ENCODE measurements at regions not wholly inside any gene's neighbourhood (a gene's known extent, or its start where the extent isn't known, plus 50 kb on each side); places are given as distances from the start of the nearest gene placed in this dataset.

GRCh38 chr14:49427117-49427516 lies 159.1 kb downstream of the RPS29 start (continued):
- TF ChIP-seq REST (IDR thresholded peaks at IDR 0.05) (no peak), RXRA (IDR thresholded peaks at IDR 0.05) (no peak), RAD21 (IDR thresholded peaks at IDR 0.05) (no peak), MAX (IDR thresholded peaks at IDR 0.05) (no peak)

GRCh38 chr14:49425921-49426320 lies 160.3 kb downstream of the RPS29 start:
- TF ChIP-seq GABPA (IDR thresholded peaks at IDR 0.05 in 1 of 2, conservative IDR thresholded peaks at IDR 0.05 in 1 of 2), result no peak
- no peak for TF ChIP-seq EGR1 (IDR thresholded peaks at IDR 0.05; ENCODE audit: low read depth in 2 of 2)
- no peak for TF ChIP-seq NR2F2 (IDR thresholded peaks at IDR 0.05)
- TF ChIP-seq MAX (IDR thresholded peaks at IDR 0.05), result no peak
- no peak for TF ChIP-seq YY1 (IDR thresholded peaks at IDR 0.05)
- Histone ChIP-seq H3K27ac (ENCODE audit: low read depth in 1 of 2, low read length in 2 of 2) (no peak overlapping the region), H3K9me3 (ENCODE audit: control insufficient read depth in 4 of 4, low read length in 3 of 4) (peaks cover 0 to 3% (median 1%) of the 10 kb centered on the region in 4 donors), H3K4me3 (ENCODE audit: low read depth in 1 of 3, low read length in 3 of 3) (no peak overlapping the region), H3K27me3 (ENCODE audit: control insufficient read depth in 4 of 4, insufficient read depth in 4 of 4, low read length in 3 of 4) (no peaks in the 10 kb centered on the region), H3K4me1 (ENCODE audit: control insufficient read depth in 4 of 4, insufficient read depth in 4 of 4, low read length in 3 of 4) (no peaks in the 10 kb centered on the region), H3K36me3 (ENCODE audit: control insufficient read depth in 4 of 4, insufficient read depth in 3 of 4, low read depth in 1 of 4, low read length in 3 of 4) (no peaks in the 10 kb centered on the region), H3K9ac (ENCODE audit: low read depth in 1 of 2, low read length in 2 of 2) (no peak overlapping the region)
- no peak for DNase-seq (ENCODE audit: low spot score)
- WGBS, result 35% methylated on average over 1 of the region's 1 CpG

- H3K9me3 ChIP-seq (ENCODE audit: control insufficient read depth in 4 of 4, low read length in 3 of 4), result no peaks in the 10 kb centered on the region
- no peak for DNase-seq (ENCODE audit: low spot score)
- H3K36me3 ChIP-seq (ENCODE audit: control insufficient read depth in 4 of 4, insufficient read depth in 3 of 4, low read depth in 1 of 4, low read length in 3 of 4), result no peaks in the 10 kb centered on the region
- no peak overlapping the region for H3K9ac ChIP-seq (ENCODE audit: low read depth in 1 of 2, low read length in 2 of 2)
- WGBS, result 68% methylated on average over 4 of the region's 4 CpGs
- no peaks in the 10 kb centered on the region for H3K27me3 ChIP-seq (ENCODE audit: control insufficient read depth in 4 of 4, insufficient read depth in 4 of 4, low read length in 3 of 4)
- H3K4me3 ChIP-seq (ENCODE audit: low read depth in 1 of 3, low read length in 3 of 3), result no peak overlapping the region
- TF ChIP-seq RAD21 (IDR thresholded peaks at IDR 0.05) (no peak), TAF1 (conservative IDR thresholded peaks at IDR 0.05) (no peak), CTCF (IDR thresholded peaks at IDR 0.05; ENCODE audit: low read depth, low read length, missing input control) (no peak), SP1 (IDR thresholded peaks at IDR 0.05) (no peak), YY1 (IDR thresholded peaks at IDR 0.05) (no peak), MAX (IDR thresholded peaks at IDR 0.05) (no peak), HNF4A (conservative IDR thresholded peaks at IDR 0.05) (no peak), ZBTB33 (IDR thresholded peaks at IDR 0.05) (no peak), RXRA (IDR thresholded peaks at IDR 0.05) (no peak), JUND (IDR thresholded peaks at IDR 0.05) (no peak), REST (IDR thresholded peaks at IDR 0.05) (no peak), EGR1 (IDR thresholded peaks at IDR 0.05; ENCODE audit: low read depth in 2 of 2) (no peak), NR2F2 (IDR thresholded peaks at IDR 0.05) (no peak)
- H3K4me1 ChIP-seq (ENCODE audit: control insufficient read depth in 4 of 4, insufficient read depth in 4 of 4, low read length in 3 of 4), result no peaks in the 10 kb centered on the region
- H3K27ac ChIP-seq (ENCODE audit: low read depth in 1 of 2, low read length in 2 of 2), result no peak overlapping the region
These were observed 161.5 kb downstream of the RPS29 start for GRCh38 chr14:49424436-49425331.
